Chondrocyte (in vitro differentiated cells): ENCODE measurements at regions not wholly inside any gene's neighbourhood (a gene's known extent, or its start where the extent isn't known, plus 50 kb on each side); places are given as distances from the start of the nearest gene placed in this dataset.

ENCODE experiments used
- DNase-seq: peaks from one replicate; pipeline ENCODE4 v3.0.0; 2021; ENCODE audit warnings: mixed read lengths, low spot score
- H3K27ac Mint-ChIP-seq: one replicate; pipeline ENCODE4 v1.8.0; 2021; ENCODE audit warnings: mild to moderate bottlenecking, moderate library complexity, mixed read lengths; ENCODE audit not compliant: unreplicated experiment
- H3K27me3 Mint-ChIP-seq: 2 replicates; pipeline ENCODE4 v1.8.0; 2021; ENCODE audit warnings: low read depth, mixed read lengths
- H3K36me3 Mint-ChIP-seq: 2 replicates; pipeline ENCODE4 v1.8.0; 2021; ENCODE audit warnings: low read depth, mixed read lengths
- H3K4me1 Mint-ChIP-seq: 2 replicates; pipeline ENCODE4 v1.8.0; 2021; ENCODE audit warnings: low read depth, mild to moderate bottlenecking, mixed read lengths
- H3K4me3 Mint-ChIP-seq: one replicate; pipeline ENCODE4 v1.8.0; 2021; ENCODE audit warnings: mild to moderate bottlenecking, moderate library complexity, mixed read lengths; ENCODE audit not compliant: unreplicated experiment
- H3K9me3 Mint-ChIP-seq: 2 replicates; pipeline ENCODE4 v1.8.0; 2021; ENCODE audit warnings: low read depth, mixed read lengths
- CTCF ChIP-seq: fragments of 200-600 bp; sonication (generic); IDR thresholded peaks from 2 replicates; pipeline ENCODE4 v1.5.0; 2021; ENCODE audit warnings: antibody characterized with exemption, mild to moderate bottlenecking, moderate library complexity

GRCh38 chr4:19177616-19178015 lies 1074.1 kb upstream of the SLIT2 start:
- Mint-ChIP-seq H3K27me3 (peaks cover 2% of the 10 kb centered on the region), H3K9me3 (peaks cover 3% of the 10 kb centered on the region), H3K4me3 (no peak overlapping the region), H3K4me1 (no peaks in the 10 kb centered on the region), H3K36me3 (no peaks in the 10 kb centered on the region), H3K27ac (no peak overlapping the region)
- TF ChIP-seq CTCF, result no peak
- no peak for DNase-seq

- Mint-ChIP-seq H3K9me3 (peaks cover 5% of the 10 kb centered on the region), H3K4me1 (no peaks in the 10 kb centered on the region)
These were observed 1079.9 kb upstream of the SLIT2 start for GRCh38 chr4:19171832-19172231.

DNA sequence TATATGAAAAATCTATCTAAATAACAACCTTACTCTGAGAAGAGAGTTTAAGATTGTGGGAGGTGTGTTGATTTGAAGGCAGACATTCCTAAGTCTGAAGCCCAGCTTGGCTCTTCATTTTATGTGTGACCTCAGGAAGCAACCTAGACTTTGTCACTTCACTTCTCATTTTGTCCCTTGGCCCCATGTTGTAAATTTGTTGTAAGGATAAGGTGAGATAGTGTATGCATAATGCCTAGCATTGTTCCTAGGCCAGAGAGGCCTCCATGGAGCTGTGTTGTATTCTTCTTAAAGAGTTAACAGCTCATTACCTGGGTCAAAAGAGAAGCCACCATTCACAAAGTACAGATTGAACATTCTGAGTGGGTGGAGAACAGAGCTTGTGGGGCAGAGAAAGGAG lies 1084.4 kb upstream of the SLIT2 start:
- Mint-ChIP-seq H3K36me3 (no peaks in the 10 kb centered on the region), H3K4me3 (no peak overlapping the region), H3K4me1 (no peaks in the 10 kb centered on the region), H3K27me3 (no peaks in the 10 kb centered on the region), H3K9me3 (peaks cover 9% of the 10 kb centered on the region), H3K27ac (no peak overlapping the region)
- TF ChIP-seq CTCF, result no peak
- DNase-seq, result no peak

More at GRCh38 chr4:19171832-19172231, 1079.9 kb upstream of the SLIT2 start:
- H3K27me3 Mint-ChIP-seq, result no peaks in the 10 kb centered on the region
- no peaks in the 10 kb centered on the region for H3K36me3 Mint-ChIP-seq
- H3K27ac Mint-ChIP-seq, result no peak overlapping the region
- DNase-seq, result no peak
- no peak for TF ChIP-seq CTCF
- no peak overlapping the region for H3K4me3 Mint-ChIP-seq

DNA sequence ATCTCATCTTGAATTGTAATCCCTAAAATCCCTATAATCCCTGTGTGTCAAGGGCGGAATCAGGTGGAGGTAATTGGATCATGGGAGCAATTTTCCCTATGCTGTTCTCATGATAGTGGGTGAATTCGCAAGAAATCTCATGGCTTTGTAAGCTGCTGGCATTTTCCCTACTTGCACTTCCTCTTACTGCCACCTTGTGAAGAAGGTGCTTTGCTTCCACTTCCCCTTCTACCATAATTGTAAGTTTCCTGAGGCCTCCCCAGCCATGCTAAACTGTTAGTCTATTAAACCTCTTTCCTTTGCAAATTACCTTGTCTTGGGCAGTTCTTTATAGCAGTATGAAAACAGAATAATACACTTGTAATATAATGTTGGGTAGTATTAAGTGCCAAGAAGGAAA lies 1087.4 kb upstream of the SLIT2 start:
- no peak for DNase-seq
- Mint-ChIP-seq H3K9me3 (peaks cover 8% of the 10 kb centered on the region), H3K4me3 (no peak overlapping the region), H3K4me1 (no peaks in the 10 kb centered on the region), H3K27me3 (no peaks in the 10 kb centered on the region), H3K27ac (no peak overlapping the region), H3K36me3 (no peaks in the 10 kb centered on the region)
- TF ChIP-seq CTCF, result no peak

- no peaks in the 10 kb centered on the region for H3K36me3 Mint-ChIP-seq
- H3K4me3 Mint-ChIP-seq, result no peak overlapping the region
- peaks cover 23% of the 10 kb centered on the region for H3K9me3 Mint-ChIP-seq
- DNase-seq, result no peak
- TF ChIP-seq CTCF, result no peak
- H3K27me3 Mint-ChIP-seq, result no peaks in the 10 kb centered on the region
- H3K4me1 Mint-ChIP-seq, result no peaks in the 10 kb centered on the region
- H3K27ac Mint-ChIP-seq, result no peak overlapping the region
These were observed 1091.8 kb upstream of the SLIT2 start for GRCh38 chr4:19159874-19160273.
